Calu3 (cell line): ENCODE measurements at regions not wholly inside any gene's neighbourhood (a gene's known extent, or its start where the extent isn't known, plus 50 kb on each side); places are given as distances from the start of the nearest gene placed in this dataset.
"Not testable (repeated sequence)": the region's sequence is repeated elsewhere in the genome, so short reads cannot be mapped to it uniquely, and the experiment has no call there.

ENCODE experiments used
- BruUV-seq: library from RNA; stranded (reverse); fragments of 400-500 nt; replicated peaks from 2 replicates; lab custom pipeline; 2021; lab: Mats Ljungman, UMichigan
- CTCF ChIA-PET: fragments of 300-600 bp; sonication (Branson Sonifier 250); formaldehyde crosslinking; loops from one replicate; lab custom pipeline; 2022; ENCODE audit warnings: antibody characterized with exemption; lab: Charles Lee
- DNase-seq: peaks from one replicate; pipeline ENCODE4 v3.0.0; 2022
- H3K27ac Mint-ChIP-seq: one replicate; pipeline ENCODE4 v1.8.0; 2022; ENCODE audit warnings: mixed read lengths; ENCODE audit not compliant: unreplicated experiment
- H3K27me3 Mint-ChIP-seq: one replicate; pipeline ENCODE4 v1.8.0; 2022; ENCODE audit warnings: mixed read lengths; ENCODE audit not compliant: unreplicated experiment
- H3K36me3 Mint-ChIP-seq: one replicate; pipeline ENCODE4 v1.8.0; 2022; ENCODE audit warnings: mild to moderate bottlenecking, moderate library complexity, mixed read lengths; ENCODE audit not compliant: insufficient read depth, unreplicated experiment
- H3K4me1 Mint-ChIP-seq: one replicate; pipeline ENCODE4 v1.8.0; 2022; ENCODE audit warnings: mild to moderate bottlenecking, low read depth, mixed read lengths; ENCODE audit not compliant: unreplicated experiment
- H3K4me3 Mint-ChIP-seq: one replicate; pipeline ENCODE4 v1.8.0; 2022; ENCODE audit warnings: mild to moderate bottlenecking, low read depth, moderate library complexity, mixed read lengths; ENCODE audit not compliant: unreplicated experiment
- H3K9me3 Mint-ChIP-seq: one replicate; pipeline ENCODE4 v1.8.0; 2022; ENCODE audit warnings: low read depth, mixed read lengths; ENCODE audit not compliant: unreplicated experiment
- intact Hi-C: fragments of 100-400 bp; cut with micrococcal nuclease; formaldehyde crosslinking; loops from one replicate; pipeline ENCODE4 v1.10.0; 2022; ENCODE audit not compliant: unreplicated experiment
- TF ChIP-seq, protein P1 (sequence below): fragments of 200-600 bp; IDR thresholded peaks from one replicate; pipeline ENCODE4 v1.8.0; 2022; ENCODE audit warnings: antibody characterized with exemption; ENCODE audit not compliant: unreplicated experiment

DNA sequence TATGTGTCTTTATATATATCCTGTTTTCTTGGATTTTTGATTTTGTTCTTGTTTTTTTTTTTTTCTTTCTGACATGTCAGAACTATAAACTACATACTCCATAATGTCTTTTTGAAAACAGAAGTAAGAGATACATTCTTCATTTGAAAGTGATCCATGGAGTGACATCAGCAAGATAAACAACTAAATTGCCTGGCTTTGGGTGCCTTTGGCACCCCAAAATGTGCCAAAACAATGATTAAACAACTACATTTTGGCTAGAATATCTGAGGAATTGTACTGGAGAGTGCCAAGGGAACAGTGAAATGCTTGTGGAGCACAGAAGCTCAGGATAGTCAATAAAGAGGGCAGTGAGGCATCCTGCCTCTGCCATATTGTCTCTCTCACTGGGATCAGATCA, 766.1 kb upstream of the ANO3 start:
- Mint-ChIP-seq H3K36me3 (no peaks in the 10 kb centered on the region), H3K4me3 (no peak overlapping the region), H3K27me3 (no peaks in the 10 kb centered on the region), H3K4me1 (peaks cover 17% of the 10 kb centered on the region), H3K9me3 (no peaks in the 10 kb centered on the region), H3K27ac (no peak overlapping the region)
- CTCF ChIA-PET: no interaction called here
- DNase-seq: no peak
- no TSS peak for BruUV-seq
- intact Hi-C loops: no loop called here
- TF ChIP-seq, protein P1, sequence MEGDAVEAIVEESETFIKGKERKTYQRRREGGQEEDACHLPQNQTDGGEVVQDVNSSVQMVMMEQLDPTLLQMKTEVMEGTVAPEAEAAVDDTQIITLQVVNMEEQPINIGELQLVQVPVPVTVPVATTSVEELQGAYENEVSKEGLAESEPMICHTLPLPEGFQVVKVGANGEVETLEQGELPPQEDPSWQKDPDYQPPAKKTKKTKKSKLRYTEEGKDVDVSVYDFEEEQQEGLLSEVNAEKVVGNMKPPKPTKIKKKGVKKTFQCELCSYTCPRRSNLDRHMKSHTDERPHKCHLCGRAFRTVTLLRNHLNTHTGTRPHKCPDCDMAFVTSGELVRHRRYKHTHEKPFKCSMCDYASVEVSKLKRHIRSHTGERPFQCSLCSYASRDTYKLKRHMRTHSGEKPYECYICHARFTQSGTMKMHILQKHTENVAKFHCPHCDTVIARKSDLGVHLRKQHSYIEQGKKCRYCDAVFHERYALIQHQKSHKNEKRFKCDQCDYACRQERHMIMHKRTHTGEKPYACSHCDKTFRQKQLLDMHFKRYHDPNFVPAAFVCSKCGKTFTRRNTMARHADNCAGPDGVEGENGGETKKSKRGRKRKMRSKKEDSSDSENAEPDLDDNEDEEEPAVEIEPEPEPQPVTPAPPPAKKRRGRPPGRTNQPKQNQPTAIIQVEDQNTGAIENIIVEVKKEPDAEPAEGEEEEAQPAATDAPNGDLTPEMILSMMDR: no peak

DNA sequence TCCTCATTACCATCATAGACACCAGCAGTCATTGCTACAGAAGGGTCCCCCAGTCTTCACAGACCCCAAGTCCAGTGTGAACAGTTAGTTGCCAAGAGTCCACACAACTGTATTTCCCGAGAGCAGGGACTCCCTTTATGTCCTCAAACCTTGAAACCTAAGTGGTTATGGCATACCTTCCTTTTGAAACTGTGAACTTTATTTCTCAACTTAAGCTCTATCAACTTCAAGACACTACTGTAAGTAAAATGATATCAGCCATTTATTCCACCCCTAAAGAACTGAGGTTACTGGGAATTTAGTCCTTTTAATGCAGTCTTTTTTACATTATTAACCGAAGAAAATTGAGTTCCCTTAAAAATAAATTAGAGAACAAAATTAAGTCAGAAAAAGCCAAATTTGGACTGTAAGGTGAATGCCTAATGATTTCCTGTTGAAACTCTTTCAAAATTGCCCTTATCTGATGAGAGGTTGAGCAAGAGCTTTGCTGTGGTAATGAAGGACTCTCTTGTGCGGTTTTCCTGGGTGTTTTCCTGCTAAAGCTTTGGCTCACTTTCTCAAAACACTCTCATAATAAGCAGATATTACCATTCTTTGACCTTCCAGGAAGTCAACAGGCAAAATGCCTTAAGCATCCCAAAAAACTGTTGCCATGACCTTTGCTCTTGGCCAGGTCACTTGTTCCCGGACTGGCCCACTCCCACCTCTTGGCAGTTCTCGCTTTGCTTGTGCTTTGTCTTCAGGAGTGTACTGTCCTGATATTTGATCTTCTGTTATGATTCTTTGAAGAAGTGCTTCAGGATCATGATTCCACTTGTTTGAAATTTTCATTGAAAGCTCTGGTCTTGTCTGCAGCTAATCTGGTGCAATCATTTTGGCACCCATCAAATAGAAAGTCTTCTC, 765.4 kb upstream of the ANO3 start:
- CTCF ChIA-PET: no interaction called here
- no peaks in the 10 kb centered on the region for H3K27me3 Mint-ChIP-seq
- intact Hi-C loops: no loop called here
- H3K36me3 Mint-ChIP-seq: no peaks in the 10 kb centered on the region
- TF ChIP-seq, protein P1: no peak
- DNase-seq: peak; percentile 9
- peaks cover 17% of the 10 kb centered on the region for H3K4me1 Mint-ChIP-seq
- H3K9me3 Mint-ChIP-seq: no peaks in the 10 kb centered on the region
- no peak overlapping the region for H3K4me3 Mint-ChIP-seq
- BruUV-seq: no TSS peak
- H3K27ac Mint-ChIP-seq: no peak overlapping the region

DNA sequence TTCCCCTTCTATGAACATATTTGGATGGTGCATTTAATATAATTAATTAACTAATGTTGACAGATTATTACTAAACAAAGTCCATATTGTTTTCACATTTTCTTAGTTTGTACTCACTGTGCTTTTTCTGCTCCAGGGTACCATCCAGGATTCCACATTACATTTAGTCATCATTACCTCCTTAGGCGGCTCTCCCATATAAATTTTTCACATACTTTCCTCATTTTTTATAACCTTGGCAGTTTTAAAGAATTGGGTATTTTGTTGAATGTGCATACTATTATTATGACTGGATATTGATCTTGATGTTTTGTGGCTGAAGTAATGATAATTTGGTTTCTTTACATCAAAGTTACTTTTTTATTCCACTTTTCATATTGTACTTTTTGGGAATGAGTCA, 755.6 kb upstream of the ANO3 start:
- H3K4me1 Mint-ChIP-seq: no peaks in the 10 kb centered on the region
- H3K9me3 Mint-ChIP-seq: no peaks in the 10 kb centered on the region
- BruUV-seq: no TSS peak
- H3K4me3 Mint-ChIP-seq: no peak overlapping the region
- DNase-seq: no peak
- H3K27ac Mint-ChIP-seq: no peak overlapping the region
- intact Hi-C loops: no loop called here
- TF ChIP-seq, protein P1: no peak
- no peaks in the 10 kb centered on the region for H3K36me3 Mint-ChIP-seq
- CTCF ChIA-PET: interaction anchor here (0.7 kb wide), 1 partner anchor 223 kb away, joined by 3 read pairs; no protein-coding TSS in a partner anchor
- H3K27me3 Mint-ChIP-seq: no peaks in the 10 kb centered on the region

DNA sequence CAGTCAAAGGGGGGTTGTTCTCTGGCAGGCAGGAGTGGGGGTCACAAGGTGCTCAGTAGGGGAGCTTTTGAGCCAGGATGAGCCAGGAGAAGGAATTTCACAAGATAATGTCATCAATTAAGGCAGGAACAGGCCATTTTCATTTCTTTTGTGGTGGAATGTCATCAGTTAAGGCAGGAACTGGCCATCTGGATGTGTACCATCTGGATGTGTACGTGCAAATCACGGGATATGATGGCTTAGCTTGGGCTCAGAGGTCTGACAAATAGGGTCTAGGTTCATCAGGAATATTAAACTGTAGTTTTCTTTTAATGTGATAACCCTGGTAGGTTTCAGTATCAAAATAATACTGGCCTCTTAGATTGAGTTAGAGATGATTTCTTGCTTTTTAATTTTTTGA, 752.4 kb upstream of the ANO3 start:
- intact Hi-C loops, H3K4me3 Mint-ChIP-seq, DNase-seq, H3K4me1 Mint-ChIP-seq, BruUV-seq, CTCF ChIA-PET, H3K9me3 Mint-ChIP-seq, H3K36me3 Mint-ChIP-seq, H3K27ac Mint-ChIP-seq, H3K27me3 Mint-ChIP-seq: not testable (repeated sequence)

DNA sequence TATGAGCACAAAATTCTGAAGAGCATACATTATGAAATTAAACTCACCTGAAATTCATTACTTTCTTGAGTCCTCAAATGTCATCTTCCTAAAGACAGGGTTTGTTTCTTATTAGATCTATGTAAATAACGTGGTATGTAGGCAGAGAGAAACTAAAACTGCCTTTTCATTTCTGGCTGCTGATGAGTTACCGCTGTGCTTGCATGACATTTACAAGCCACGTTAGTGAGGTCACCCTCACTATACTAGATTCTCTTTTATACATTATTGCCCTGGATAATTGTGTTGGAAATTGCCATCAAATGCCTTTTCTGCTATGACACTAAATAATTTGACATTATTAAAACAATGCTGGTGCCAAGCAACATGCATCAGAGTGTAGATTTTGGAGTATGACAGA, 748.3 kb upstream of the ANO3 start:
- no peaks in the 10 kb centered on the region for H3K9me3 Mint-ChIP-seq
- DNase-seq: no peak
- H3K4me3 Mint-ChIP-seq: no peak overlapping the region
- intact Hi-C loops: no loop called here
- TF ChIP-seq, protein P1: no peak
- CTCF ChIA-PET: no interaction called here
- BruUV-seq: no TSS peak
- H3K4me1 Mint-ChIP-seq: no peaks in the 10 kb centered on the region
- no peaks in the 10 kb centered on the region for H3K36me3 Mint-ChIP-seq
- no peaks in the 10 kb centered on the region for H3K27me3 Mint-ChIP-seq
- no peak overlapping the region for H3K27ac Mint-ChIP-seq
